H9 (cell line): ENCODE measurements at regions not wholly inside any gene's neighbourhood (a gene's known extent, or its start where the extent isn't known, plus 50 kb on each side); places are given as distances from the start of the nearest gene placed in this dataset.

ENCODE experiments used
- DNase-seq: peaks from one replicate; pipeline ENCODE4 v3.0.0-alpha.2; 2017
- H2AFZ ChIP-seq: one replicate; pipeline ENCODE4 v1.6.1; 2013; ENCODE audit warnings: mild to moderate bottlenecking, low read length, control low read depth, moderate library complexity
- H2AK5ac ChIP-seq: 2 replicates; pipeline ENCODE4 v1.6.1; 2013; ENCODE audit warnings: low read length, control low read depth, mixed read lengths; ENCODE audit not compliant: insufficient read length
- H2BK120ac ChIP-seq: one replicate; pipeline ENCODE4 v1.6.1; 2013; ENCODE audit warnings: low read depth, mild to moderate bottlenecking, low read length, control low read depth, inconsistent platforms; ENCODE audit not compliant: poor library complexity, severe bottlenecking
- H2BK12ac ChIP-seq: 2 replicates; pipeline ENCODE4 v1.6.1; 2013; ENCODE audit warnings: low read length, control low read depth, mixed read lengths, low read depth; ENCODE audit not compliant: insufficient read length
- H2BK15ac ChIP-seq: 2 replicates; pipeline ENCODE4 v1.6.1; 2013; ENCODE audit warnings: low read depth, low read length, control low read depth
- H2BK20ac ChIP-seq: one replicate; pipeline ENCODE4 v1.6.1; 2013; ENCODE audit warnings: low read depth, mild to moderate bottlenecking, low read length, control low read depth, inconsistent platforms; ENCODE audit not compliant: poor library complexity, severe bottlenecking
- H2BK5ac ChIP-seq: 2 replicates; pipeline ENCODE4 v1.6.1; 2013; ENCODE audit warnings: low read length, control low read depth, mixed read lengths; ENCODE audit not compliant: insufficient read length
- H3K14ac ChIP-seq: 2 replicates; pipeline ENCODE4 v1.6.1; 2013; ENCODE audit warnings: low read length, control low read depth; ENCODE audit not compliant: insufficient read depth
- H3K18ac ChIP-seq: 2 replicates; pipeline ENCODE4 v1.6.1; 2013; ENCODE audit warnings: low read depth, mild to moderate bottlenecking, mixed read lengths, low read length, control low read depth; ENCODE audit not compliant: insufficient read length
- H3K23ac ChIP-seq: 2 replicates; pipeline ENCODE4 v1.6.1; 2013; ENCODE audit warnings: low read length, control low read depth, mixed read lengths, low read depth; ENCODE audit not compliant: insufficient read length
- H3K23me2 ChIP-seq: 2 replicates; pipeline ENCODE4 v1.6.1; 2013; ENCODE audit warnings: low read depth, mild to moderate bottlenecking, mixed read lengths, low read length, control low read depth; ENCODE audit not compliant: insufficient read length, poor library complexity, severe bottlenecking
- H3K27ac ChIP-seq: 2 replicates; pipeline ENCODE4 v1.5.1; 2013; ENCODE audit warnings: low read length, control low read depth, mixed read lengths, low read depth; ENCODE audit not compliant: insufficient read length
- H3K27me3 ChIP-seq: 2 replicates; pipeline ENCODE4 v1.6.1; 2013; ENCODE audit warnings: low read length, control low read depth, inconsistent platforms; ENCODE audit not compliant: insufficient read depth
- H3K4ac ChIP-seq: 2 replicates; pipeline ENCODE4 v1.6.1; 2013; ENCODE audit warnings: low read depth, mild to moderate bottlenecking, control low read depth, inconsistent platforms, low read length, moderate library complexity
- H3K4me1 ChIP-seq: 2 replicates; pipeline ENCODE4 v1.6.1; 2013; ENCODE audit warnings: low read length, control low read depth, inconsistent platforms; ENCODE audit not compliant: insufficient read depth
- H3K4me2 ChIP-seq: 2 replicates; pipeline ENCODE4 v1.6.1; 2013; ENCODE audit warnings: low read length, control low read depth, mixed read lengths; ENCODE audit not compliant: insufficient read length, insufficient read depth
- H3K56ac ChIP-seq: 2 replicates; pipeline ENCODE4 v1.6.1; 2013; ENCODE audit warnings: low read depth, mild to moderate bottlenecking, mixed read lengths, low read length, control low read depth; ENCODE audit not compliant: insufficient read length
- H3K79me1 ChIP-seq: 2 replicates; pipeline ENCODE4 v1.6.1; 2013; ENCODE audit warnings: low read depth, mild to moderate bottlenecking, moderate library complexity, low read length, control low read depth, inconsistent platforms; ENCODE audit not compliant: insufficient read depth, poor library complexity, severe bottlenecking
- H3K79me2 ChIP-seq: 2 replicates; pipeline ENCODE4 v1.6.1; 2013; ENCODE audit warnings: low read length, control low read depth, inconsistent platforms; ENCODE audit not compliant: insufficient read depth
- H3K9ac ChIP-seq: 2 replicates; pipeline ENCODE4 v1.6.1; 2013; ENCODE audit warnings: low read length, control low read depth, mixed read lengths; ENCODE audit not compliant: insufficient read length; ENCODE audit errors: extremely low read depth
- H3K9me3 ChIP-seq: one replicate; pipeline ENCODE4 v1.6.1; 2013; ENCODE audit warnings: low read depth, low read length, inconsistent platforms; ENCODE audit not compliant: control insufficient read depth
- H3T11ph ChIP-seq: one replicate; pipeline ENCODE4 v1.6.1; 2013; ENCODE audit warnings: mild to moderate bottlenecking, low read length, control low read depth, inconsistent platforms
- H4K20me1 ChIP-seq: one replicate; pipeline ENCODE4 v1.6.1; 2013; ENCODE audit not compliant: control insufficient read depth, insufficient read length, insufficient read depth
- H4K5ac ChIP-seq: 2 replicates; pipeline ENCODE4 v1.6.1; 2013; ENCODE audit warnings: low read depth, mild to moderate bottlenecking, mixed read lengths, low read length, control low read depth; ENCODE audit not compliant: insufficient read length
- H4K8ac ChIP-seq: replicated peaks from 2 replicates; pipeline ENCODE4 v1.6.1; 2013; ENCODE audit warnings: low read length, control low read depth, mixed read lengths, low read depth; ENCODE audit not compliant: insufficient read length
- H4K91ac ChIP-seq: 2 replicates; pipeline ENCODE4 v1.6.1; 2013; ENCODE audit warnings: low read depth, mild to moderate bottlenecking, moderate library complexity, mixed read lengths, low read length, control low read depth; ENCODE audit not compliant: insufficient read length
- H3K27ac Mint-ChIP-seq, 3 experiments: 2 replicates in 2 of 3; 3 replicates in 1 of 3; pipeline ENCODE4 v1.8.0; 2020 to 2021; ENCODE audit warnings: mixed read lengths in 3 of 3, mild to moderate bottlenecking in 1 of 3, moderate library complexity in 1 of 3
- H3K27me3 Mint-ChIP-seq: 2 replicates; pipeline ENCODE4 v1.8.0; 2021; ENCODE audit warnings: low read depth, mild to moderate bottlenecking, moderate library complexity, mixed read lengths
- H3K36me3 Mint-ChIP-seq, 3 experiments: 2 replicates in 2 of 3; 3 replicates in 1 of 3; pipeline ENCODE4 v1.8.0; 2020 to 2021; ENCODE audit warnings: low read depth in 3 of 3, mixed read lengths in 3 of 3; ENCODE audit not compliant: insufficient read depth in 1 of 3
- H3K4me1 Mint-ChIP-seq, 2 experiments: 2 replicates each; pipeline ENCODE4 v1.8.0; 2020; ENCODE audit warnings: mixed read lengths in 2 of 2
- H3K4me3 Mint-ChIP-seq, 2 experiments: 2 replicates in 1 of 2; 3 replicates in 1 of 2; pipeline ENCODE4 v1.8.0; 2020 to 2021; ENCODE audit warnings: mild to moderate bottlenecking in 2 of 2, mixed read lengths in 2 of 2, moderate library complexity in 1 of 2
- H3K9me3 Mint-ChIP-seq, 2 experiments: 2 replicates in 1 of 2; 3 replicates in 1 of 2; pipeline ENCODE4 v1.8.0; 2020; ENCODE audit warnings: mild to moderate bottlenecking in 2 of 2, mixed read lengths in 2 of 2, moderate library complexity in 1 of 2
- WGBS: extraction: QIAGEN DNeasy Blood & Tissue Kit; methylation state at CpG from one replicate; pipeline ENCODE4 v1.1.7; 2013; ENCODE audit warnings: missing lambda C conversion rate, low lambda C conversion rate, mixed read lengths; ENCODE audit not compliant: insufficient read length; ENCODE audit errors: extremely low coverage; 5-methylcytosine and 5-hydroxymethylcytosine counted together
- TF ChIP-seq, protein P1 (sequence below): fragments of 200-600 bp; sonication (generic); conservative IDR thresholded peaks from 3 replicates; pipeline ENCODE4 v1.8.0; 2021; ENCODE audit warnings: antibody characterized with exemption, mild to moderate bottlenecking

DNA sequence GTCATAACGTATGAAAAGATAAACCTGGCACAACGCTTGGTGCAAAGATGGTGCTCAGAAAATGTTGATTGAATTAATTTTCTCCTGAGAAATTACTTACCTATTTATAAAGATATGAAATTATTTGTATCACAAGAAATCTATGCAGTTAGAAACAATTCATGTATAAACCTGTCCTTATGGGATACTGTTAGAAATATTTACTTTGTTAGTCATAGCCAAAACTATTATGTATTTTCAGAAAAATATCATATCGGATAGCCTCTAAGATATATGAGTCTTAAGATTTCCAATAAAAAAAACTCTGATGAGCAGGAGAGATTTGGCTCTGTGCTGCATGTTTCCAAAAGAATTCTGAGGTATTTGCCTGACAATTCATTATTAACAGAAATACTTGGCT lies 880.7 kb downstream of the LRRTM4 start:
- Mint-ChIP-seq H3K4me1 (peaks cover 4 to 9% of the 10 kb centered on the region in 2 experiments; a peak in 3 of 4 replicates), H3K36me3 (peaks cover 0 to 4% (median 0%) of the 10 kb centered on the region in 3 experiments; a peak in 2 of 7 replicates), H3K27ac (no peak overlapping the region), H3K9me3 (peaks cover 4 to 9% of the 10 kb centered on the region in 2 experiments; a peak in 4 of 5 replicates), H3K27me3 (no peaks in the 10 kb centered on the region), H3K4me3 (no peak overlapping the region)
- H3K9ac ChIP-seq, result no peak overlapping the region
- no peak overlapping the region for H4K91ac ChIP-seq
- H2BK5ac ChIP-seq, result no peak overlapping the region
- no peaks in the 10 kb centered on the region for H3K27me3 ChIP-seq
- no peak for DNase-seq
- no peak overlapping the region for H3K4me2 ChIP-seq
- H3K79me1 ChIP-seq, result no peaks in the 10 kb centered on the region
- H2AFZ ChIP-seq, result no peak overlapping the region
- no peak overlapping the region for H2BK120ac ChIP-seq
- no peak overlapping the region for H4K5ac ChIP-seq
- no peak overlapping the region for H3K14ac ChIP-seq
- no peak overlapping the region for H3K18ac ChIP-seq
- H3K56ac ChIP-seq, result no peak overlapping the region
- H3K9me3 ChIP-seq, result no peaks in the 10 kb centered on the region
- H4K20me1 ChIP-seq, result no peaks in the 10 kb centered on the region
- no peak overlapping the region for H3T11ph ChIP-seq
- H2BK12ac ChIP-seq, result no peak overlapping the region
- no CpG with 5 or more reads among the region's 3 CpGs for WGBS
- TF ChIP-seq, protein P1, sequence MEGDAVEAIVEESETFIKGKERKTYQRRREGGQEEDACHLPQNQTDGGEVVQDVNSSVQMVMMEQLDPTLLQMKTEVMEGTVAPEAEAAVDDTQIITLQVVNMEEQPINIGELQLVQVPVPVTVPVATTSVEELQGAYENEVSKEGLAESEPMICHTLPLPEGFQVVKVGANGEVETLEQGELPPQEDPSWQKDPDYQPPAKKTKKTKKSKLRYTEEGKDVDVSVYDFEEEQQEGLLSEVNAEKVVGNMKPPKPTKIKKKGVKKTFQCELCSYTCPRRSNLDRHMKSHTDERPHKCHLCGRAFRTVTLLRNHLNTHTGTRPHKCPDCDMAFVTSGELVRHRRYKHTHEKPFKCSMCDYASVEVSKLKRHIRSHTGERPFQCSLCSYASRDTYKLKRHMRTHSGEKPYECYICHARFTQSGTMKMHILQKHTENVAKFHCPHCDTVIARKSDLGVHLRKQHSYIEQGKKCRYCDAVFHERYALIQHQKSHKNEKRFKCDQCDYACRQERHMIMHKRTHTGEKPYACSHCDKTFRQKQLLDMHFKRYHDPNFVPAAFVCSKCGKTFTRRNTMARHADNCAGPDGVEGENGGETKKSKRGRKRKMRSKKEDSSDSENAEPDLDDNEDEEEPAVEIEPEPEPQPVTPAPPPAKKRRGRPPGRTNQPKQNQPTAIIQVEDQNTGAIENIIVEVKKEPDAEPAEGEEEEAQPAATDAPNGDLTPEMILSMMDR, result no peak
- H2AK5ac ChIP-seq, result no peak overlapping the region
- H4K8ac ChIP-seq, result no peak overlapping the region
- no peak overlapping the region for H3K27ac ChIP-seq
- no peaks in the 10 kb centered on the region for H3K4me1 ChIP-seq
- no peak overlapping the region for H3K4ac ChIP-seq
- no peaks in the 10 kb centered on the region for H3K79me2 ChIP-seq
- no peak overlapping the region for H2BK20ac ChIP-seq
- H2BK15ac ChIP-seq, result no peak overlapping the region
- no peak overlapping the region for H3K23ac ChIP-seq
- H3K23me2 ChIP-seq, result no peaks in the 10 kb centered on the region
